ENCODE measurements at regions not wholly inside any gene's neighbourhood (a gene's known extent, or its start where the extent isn't known, plus 50 kb on each side); places are given as distances from the start of the nearest gene placed in this dataset.

GRCh38 chr14:101673873-101674272 lies 87.6 kb upstream of the PPP2R5C start:
- TF ChIP-seq CTCF (IDR thresholded peaks at IDR 0.05), result no peak
- no peak for TF ChIP-seq POLR2A (IDR thresholded peaks at IDR 0.05)
